T-helper 2 cell (primary cell): ENCODE measurements at regions not wholly inside any gene's neighbourhood (a gene's known extent, or its start where the extent isn't known, plus 50 kb on each side); places are given as distances from the start of the nearest gene placed in this dataset.
"Not testable (repeated sequence)": the region's sequence is repeated elsewhere in the genome, so short reads cannot be mapped to it uniquely, and the experiment has no call there.

Source experiments
- DNase-seq, 5 experiments: peaks; one replicate each; pipeline versions ENCODE4 v3.0.0 to v3.0.0-alpha.2; 2012 to 2022

GRCh38 chr6:2363211-2363610, 117.8 kb upstream of the GMDS start:
- DNase-seq, result no peak

DNA sequence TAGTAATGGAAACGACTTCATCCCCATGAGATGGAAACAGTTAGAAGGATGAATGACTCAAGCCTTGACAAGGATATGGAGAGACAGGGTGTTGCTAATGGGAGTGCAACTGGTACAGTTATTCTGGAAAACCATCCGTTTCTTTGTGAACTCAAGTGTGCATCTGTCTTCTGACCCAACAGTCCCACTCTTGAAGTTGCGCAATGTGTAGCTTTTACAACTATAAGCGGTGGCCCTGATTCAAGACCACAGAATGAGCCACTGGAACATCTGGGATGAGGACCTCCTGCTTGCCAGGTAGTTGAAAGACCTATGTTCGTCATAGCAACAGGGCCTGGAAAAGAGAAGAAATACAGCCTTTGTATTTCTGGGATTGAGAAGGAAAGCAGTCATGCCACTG, 115.8 kb upstream of the GMDS start:
- no peak for DNase-seq

DNA sequence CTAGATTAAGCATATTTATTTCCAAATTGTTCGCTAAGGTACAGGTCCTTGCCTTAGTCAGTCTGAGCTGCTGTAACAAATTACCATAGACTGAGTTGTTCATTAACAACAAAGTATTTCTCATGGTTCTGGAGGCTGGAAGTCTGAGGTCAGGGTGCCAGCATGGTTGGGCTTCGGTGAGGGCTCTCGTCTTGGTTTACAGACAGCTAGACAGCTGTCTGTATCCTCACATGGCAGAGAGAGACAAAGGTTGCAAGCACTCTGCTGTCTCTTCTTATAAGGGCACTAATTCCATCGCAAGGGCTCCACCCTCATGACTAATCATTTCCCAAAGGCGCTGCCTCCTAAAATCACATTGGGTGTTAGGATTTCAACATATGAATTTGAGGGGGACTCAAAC, 115.3 kb upstream of the GMDS start:
- DNase-seq, result no peak

GRCh38 chr6:2360126-2360525, 114.7 kb upstream of the GMDS start:
- DNase-seq, result no peak

- DNase-seq, result no peak
Measured at GRCh38 chr6:2355150-2355549, 109.7 kb upstream of the GMDS start.

DNA sequence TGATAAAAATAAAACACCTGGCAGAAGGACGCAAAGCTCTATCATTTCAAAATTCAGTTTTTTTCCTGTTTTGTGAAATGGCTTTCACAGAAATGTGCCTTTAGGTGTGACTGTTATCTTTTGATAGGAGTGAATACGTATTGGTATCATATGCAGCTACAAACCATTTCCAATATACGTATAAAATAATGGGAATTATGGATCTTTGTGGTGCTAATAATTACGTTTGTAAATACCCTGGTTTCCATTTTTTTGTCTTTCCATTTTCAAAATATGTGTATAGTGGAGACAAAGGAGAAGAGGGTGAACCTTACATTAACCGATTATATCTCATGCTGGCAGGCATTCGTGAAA, 108.7 kb upstream of the GMDS start:
- no peak for DNase-seq

DNA sequence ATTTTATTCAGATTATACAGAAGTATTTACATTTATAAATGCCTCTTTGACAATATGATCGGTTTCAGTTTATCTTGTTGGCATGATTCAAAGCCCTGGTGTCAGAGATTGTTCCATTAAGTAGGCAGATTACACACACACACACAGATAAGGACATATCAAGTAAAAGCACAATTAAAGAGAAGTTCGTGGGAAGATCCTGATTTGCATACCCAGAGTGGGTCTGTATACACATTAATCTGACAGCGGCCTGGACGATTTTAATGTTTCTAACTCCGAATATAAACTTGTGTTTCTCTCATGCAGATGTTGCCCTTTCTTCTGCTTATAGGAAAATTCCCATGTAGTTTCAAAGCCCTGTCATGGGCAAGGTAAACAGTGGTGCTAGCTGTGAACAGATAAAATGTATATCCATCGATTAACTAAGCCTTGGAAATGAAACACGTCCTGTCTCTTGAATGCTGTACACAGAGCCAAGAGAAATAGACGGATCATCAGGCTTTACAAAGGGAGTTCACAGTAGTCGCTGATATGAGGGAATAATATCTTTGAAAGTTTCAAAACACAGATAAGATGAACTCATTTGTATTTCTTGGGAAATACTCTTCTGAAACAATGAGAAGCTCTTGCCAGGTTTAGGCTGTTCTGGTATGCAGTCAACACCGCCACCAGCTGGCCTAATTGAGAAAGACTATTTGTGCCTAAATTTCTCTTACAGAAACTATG, 108.2 kb upstream of the GMDS start:
- DNase-seq, result peak in 4 of 5 experiments; percentile 4 to 48 (median 18)

DNA sequence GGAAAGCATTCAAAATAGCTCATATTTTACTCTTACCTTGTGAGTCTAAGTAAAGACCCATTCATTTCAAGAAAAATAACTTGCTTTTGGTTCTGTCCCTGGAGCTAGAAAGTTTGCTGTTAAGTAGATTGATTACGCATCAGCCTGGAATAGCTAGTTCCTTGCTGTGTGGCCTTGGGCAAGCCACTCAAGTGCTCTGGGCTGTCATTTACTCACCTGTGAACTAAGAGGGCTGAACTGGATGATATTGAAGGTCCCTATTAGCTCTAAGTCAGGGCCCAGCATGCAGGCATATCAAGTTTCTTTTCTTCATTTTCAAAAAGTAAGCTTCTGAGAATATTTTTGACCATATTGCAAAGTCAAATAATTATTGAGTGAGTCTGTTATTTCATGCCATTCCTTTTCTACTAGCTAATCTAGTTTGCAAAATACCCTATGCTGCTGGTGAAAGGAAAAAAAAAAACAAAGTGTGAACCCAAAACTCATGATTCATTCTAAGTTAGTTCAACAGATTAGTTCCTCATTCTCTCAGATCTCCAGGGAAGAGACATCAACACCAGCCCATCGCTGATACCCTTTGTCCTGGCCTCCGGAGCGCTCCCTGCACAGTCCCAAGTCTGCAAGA, 106.5 kb upstream of the GMDS start:
- DNase-seq, result no peak

DNA sequence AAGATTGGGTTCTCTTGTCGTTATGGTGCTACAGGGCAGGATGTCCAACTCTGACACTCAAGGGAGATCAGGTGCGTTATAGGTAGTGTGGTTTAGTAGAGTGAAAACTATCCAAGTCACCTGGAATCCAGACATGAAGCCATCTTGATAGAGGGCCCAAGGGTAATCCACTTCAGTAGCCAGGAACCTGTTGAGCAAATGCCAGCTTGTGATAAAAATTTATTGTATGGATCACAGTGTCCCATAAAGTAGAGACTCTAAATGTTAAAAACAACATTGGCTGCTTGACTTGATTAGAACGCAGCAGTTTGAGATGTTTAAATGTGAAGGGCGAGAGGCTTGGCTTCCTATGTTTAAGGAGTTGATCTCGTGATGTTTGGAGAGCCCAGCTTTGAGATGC, 105.7 kb upstream of the GMDS start:
- no peak for DNase-seq

DNA sequence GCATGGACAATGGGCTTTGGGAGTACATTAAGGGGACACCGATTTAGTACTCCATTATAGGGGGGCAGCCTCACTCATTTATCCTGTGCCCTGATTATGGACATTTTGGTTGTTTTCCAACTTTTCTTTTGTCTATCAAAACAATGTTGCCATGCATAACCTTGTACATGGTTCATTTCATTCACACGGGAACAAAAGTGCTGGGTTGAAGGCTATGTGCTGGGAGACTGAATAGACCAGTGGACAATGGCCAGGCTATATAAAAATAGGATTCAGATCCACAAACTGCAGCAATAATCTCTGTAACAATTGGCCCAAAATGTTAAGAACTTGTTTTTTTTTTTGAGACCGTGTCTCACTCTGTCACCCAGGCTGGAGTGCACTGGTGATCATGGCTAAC, 100.7 kb upstream of the GMDS start:
- no peak for DNase-seq

DNA sequence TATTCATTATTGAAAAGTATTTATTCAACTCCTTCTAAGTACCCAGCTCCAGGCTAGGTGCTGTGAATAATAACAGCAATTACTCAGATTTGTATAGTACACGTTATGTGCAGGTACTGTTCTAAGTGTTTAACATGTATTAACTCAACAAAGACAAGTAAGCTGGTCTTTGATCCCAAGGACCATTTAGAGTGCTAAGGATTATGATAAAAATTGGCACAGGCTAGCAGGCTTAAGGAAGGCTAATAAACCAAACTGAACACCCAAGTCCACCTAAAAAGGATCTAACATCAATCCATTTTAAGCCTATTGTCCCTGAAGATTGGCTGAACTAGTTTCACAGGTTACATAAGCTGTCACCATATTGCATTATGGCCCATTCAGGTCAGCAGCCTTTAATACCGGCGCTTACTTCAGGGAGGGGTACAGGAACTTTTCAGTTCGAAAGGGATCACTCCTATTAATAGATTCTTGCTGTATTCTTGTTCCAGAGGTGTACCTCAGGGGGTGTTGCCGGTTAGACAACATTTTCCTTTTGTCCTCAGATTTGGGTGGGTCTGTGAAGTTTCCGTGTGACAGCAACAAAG, 99.0 kb upstream of the GMDS start:
- no peak for DNase-seq

DNA sequence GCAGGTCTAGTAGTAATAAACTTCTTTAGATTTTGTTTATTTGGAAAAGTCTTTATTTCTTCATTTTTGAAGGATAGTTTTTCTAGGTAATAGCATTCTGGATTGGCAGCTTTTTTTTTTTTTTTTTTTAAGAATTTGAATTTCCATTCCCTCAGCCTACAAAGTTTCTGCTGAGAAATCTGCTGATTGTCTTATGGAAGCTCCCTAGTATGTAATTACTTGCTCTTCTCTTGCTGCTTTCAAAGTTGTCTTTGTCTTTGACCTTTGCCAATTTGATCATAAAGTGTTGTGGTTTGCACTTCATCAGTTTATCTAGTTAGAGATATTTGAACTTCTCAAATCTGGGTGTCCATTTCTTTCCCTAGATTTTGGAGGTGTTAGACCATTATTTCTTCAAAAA, 82.2 kb upstream of the GMDS start:
- no peak for DNase-seq

DNA sequence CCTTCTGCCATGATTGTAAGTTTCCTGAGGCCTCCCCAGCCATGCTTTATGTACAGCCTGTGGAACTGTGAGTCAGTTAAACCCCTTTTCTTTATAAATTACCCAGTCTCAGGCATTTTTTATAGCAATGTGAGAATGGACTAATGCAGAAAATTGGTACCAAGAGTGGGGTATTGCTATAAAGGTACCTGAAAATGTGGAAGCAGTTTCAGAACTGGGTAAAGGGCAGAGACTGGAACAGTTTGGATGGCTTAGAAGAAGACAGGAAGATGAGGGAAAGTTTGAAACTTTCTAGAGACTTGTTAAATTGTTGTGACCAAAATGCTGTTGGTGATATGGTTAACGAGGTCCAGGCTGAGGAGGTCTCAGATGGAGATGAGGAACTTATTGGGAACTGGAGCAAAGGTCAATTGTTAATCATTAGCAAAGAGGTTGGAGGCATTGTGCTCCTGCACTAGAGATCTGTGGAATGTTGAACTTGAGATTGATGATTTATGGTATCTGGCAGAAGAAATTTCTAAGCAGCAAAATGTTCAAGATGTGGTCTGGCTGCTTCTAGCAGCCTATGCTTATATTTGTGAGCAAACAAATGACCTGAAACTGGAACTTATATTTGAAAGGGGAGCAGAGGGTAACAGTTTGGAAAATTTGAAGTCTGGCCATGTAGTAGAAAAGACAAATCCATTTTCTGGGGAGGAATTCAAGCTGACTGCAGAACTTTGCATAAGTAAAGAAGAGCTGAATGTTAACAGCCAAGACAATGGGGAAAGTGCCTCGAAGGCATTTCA, 79.0 kb upstream of the GMDS start:
- DNase-seq, result no peak

- not testable (repeated sequence) for DNase-seq
Measured at GRCh38 chr6:2317498-2317897, 72.1 kb upstream of the GMDS start.

DNA sequence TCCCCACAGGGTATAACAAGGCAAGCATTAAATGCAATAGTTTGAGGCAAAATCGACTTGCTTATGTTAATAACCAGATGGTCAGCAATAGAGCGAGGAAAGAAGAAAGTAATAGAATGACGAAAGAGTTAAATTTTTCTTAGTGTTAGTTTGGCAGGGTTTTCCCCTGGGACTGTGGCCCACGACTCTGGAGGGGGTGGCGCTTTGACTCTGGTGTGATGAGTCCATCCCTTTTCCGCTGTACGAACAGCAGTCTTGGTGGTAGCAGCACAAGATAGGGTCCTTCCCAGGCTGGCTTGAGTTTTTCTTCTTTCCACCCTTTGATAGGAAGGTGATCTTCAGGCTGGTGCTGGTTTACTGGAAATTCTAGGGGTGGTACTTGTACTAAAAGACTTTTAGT, 69.2 kb upstream of the GMDS start:
- DNase-seq, result no peak

DNA sequence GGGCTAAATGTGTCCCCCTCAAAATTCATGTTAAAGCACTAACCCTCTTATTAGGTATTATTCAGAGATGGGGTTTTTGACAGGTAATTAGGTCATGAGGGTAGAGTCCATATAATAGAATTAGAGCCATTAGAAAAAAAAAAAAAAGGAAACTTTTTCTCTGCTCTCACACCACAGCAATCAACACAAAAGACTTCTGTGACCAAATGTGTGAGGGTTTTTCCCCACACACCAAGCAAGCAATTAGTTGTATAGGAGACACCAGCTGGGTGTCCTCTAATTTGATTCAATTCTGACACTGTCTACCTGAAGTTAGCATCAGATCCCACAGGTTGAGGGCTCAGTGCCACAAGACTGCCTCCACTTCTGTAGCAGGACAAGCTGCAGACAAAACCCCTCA, 64.6 kb upstream of the GMDS start:
- no peak for DNase-seq

GRCh38 chr6:2309122-2309521, 63.7 kb upstream of the GMDS start:
- no peak for DNase-seq

DNA sequence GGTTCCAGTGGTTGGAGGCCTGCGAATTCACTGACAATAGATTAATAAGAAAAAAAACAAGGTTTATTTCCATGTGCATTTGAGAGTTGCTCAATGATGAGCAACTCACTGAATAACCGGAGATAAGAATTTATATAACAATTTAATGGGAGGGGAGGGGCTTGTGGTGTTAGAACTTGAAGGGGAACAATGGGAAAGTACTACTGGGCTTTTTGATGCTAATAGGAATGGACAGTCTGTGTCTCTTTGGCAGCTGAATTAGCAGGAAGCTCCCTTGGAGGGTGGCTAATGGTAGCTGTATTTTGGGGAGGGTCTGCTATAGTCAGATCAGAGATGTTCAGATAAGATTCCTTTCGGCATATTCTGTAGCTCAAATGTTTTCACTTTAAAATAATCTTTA, 62.4 kb upstream of the GMDS start:
- no peak for DNase-seq

GRCh38 chr6:2305951-2306350, 60.5 kb upstream of the GMDS start:
- no peak for DNase-seq

DNA sequence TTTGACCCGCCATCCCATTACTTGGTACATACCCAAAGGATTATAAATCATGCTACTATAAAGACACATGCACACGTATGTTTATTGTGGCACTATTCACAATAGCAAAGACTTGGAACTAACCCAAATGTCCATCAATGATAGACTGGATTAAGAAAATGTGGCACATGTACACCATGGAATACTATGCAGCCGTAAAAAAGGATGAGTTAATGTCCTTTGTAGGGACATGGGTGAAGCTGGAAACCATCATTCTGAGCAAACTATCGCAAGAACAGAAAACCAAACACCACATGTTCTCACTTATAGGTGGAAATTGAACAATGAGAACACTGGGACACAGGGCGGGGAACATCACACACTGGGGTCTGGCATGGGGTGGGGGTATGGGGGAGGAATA, 57.1 kb upstream of the GMDS start:
- not testable (repeated sequence) for DNase-seq

DNA sequence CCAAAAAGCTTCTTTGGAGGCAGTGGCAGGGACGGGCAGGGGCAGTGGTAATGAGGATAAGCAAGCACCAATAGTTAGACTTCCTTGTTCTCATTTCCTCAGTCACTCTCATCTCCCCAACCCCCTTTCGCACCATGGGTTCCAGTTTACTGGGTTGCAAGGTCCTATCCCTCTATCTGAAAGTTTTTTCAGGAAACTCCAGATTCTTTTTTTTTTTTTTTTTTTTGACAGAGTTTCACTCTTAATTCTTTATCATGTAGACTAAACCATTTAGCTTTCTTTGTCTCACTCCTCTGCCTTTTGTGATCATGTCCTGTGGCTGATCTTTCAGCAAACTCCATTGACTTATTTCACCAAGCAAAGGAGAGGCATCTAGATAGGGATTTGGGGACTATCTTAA, 51.4 kb upstream of the GMDS start:
- DNase-seq, result no peak
